Femur (tissue), 1 donor: ENCODE measurements at regions not wholly inside any gene's neighbourhood (a gene's known extent, or its start where the extent isn't known, plus 50 kb on each side); places are given as distances from the start of the nearest gene placed in this dataset.

Experiments
- DNase-seq: peaks from one replicate; pipeline ENCODE4 v3.0.0-alpha.2; 2017

GRCh38 chr11:120061036-120061760, 76.7 kb downstream of the TRIM29 start:
- DNase-seq = no peak

GRCh38 chr11:120060512-120060911, 77.4 kb downstream of the TRIM29 start:
- no peak for DNase-seq

GRCh38 chr11:120058931-120059330, 79.0 kb downstream of the TRIM29 start:
- DNase-seq = no peak

GRCh38 chr11:120057595-120058581, 80.0 kb downstream of the TRIM29 start:
- no peak for DNase-seq

GRCh38 chr11:120057028-120057330, 80.9 kb downstream of the TRIM29 start:
- DNase-seq = no peak

- DNase-seq = no peak
Observed at GRCh38 chr11:120056301-120057027, 81.4 kb downstream of the TRIM29 start.

- no peak for DNase-seq
Observed at GRCh38 chr11:120055646-120056045, 82.3 kb downstream of the TRIM29 start.

- DNase-seq = no peak
Observed at GRCh38 chr11:120054753-120055045, 83.2 kb downstream of the TRIM29 start.

- no peak for DNase-seq
Observed at GRCh38 chr11:120054016-120054752, 83.7 kb downstream of the TRIM29 start.

- no peak for DNase-seq
Observed at GRCh38 chr11:120052196-120052775, 85.6 kb downstream of the TRIM29 start.

- no peak for DNase-seq
Observed at GRCh38 chr11:120044011-120044675, 93.8 kb downstream of the TRIM29 start.

- DNase-seq = no peak
Observed at GRCh38 chr11:120043328-120043945, 94.5 kb downstream of the TRIM29 start.

GRCh38 chr11:120041625-120042024, 96.3 kb downstream of the TRIM29 start:
- no peak for DNase-seq

GRCh38 chr11:120040151-120040840, 97.6 kb downstream of the TRIM29 start:
- no peak for DNase-seq

- DNase-seq = no peak
Observed at GRCh38 chr11:120039039-120039438, 98.9 kb downstream of the TRIM29 start.

GRCh38 chr11:120037111-120037510, 100.8 kb downstream of the TRIM29 start:
- DNase-seq = no peak

GRCh38 chr11:120035756-120036155, 102.2 kb downstream of the TRIM29 start:
- no peak for DNase-seq

GRCh38 chr11:120034881-120035630, 102.9 kb downstream of the TRIM29 start:
- peak; percentile 77 for DNase-seq

GRCh38 chr11:120034176-120034875, 103.6 kb downstream of the TRIM29 start:
- DNase-seq = no peak
